Stimulated activated naive B cell treated with anti-CD40 and anti-IgM and Interleukin-4, amounts not matched to agents 10 μg/mL and 1 μg/mL and 100 μg/mL, for 72 hours (primary cell): ENCODE measurements at regions not wholly inside any gene's neighbourhood (a gene's known extent, or its start where the extent isn't known, plus 50 kb on each side); places are given as distances from the start of the nearest gene placed in this dataset.

ENCODE experiments used
- ATAC-seq, 2 donors: fragments of 150-1000 bp; cut with Tn5 transposase; replicated peaks; 2 replicates each; pipeline ENCODE4 v1.10.0; 2021; ENCODE audit warnings: moderate library complexity in 1 of 2
- DNase-seq: peaks from one replicate; pipeline ENCODE4 v3.0.0; 2021
- H3K27ac Mint-ChIP-seq: one replicate; pipeline ENCODE4 v1.8.0; 2022; ENCODE audit warnings: mild to moderate bottlenecking, mixed read lengths
- H3K27me3 Mint-ChIP-seq, 2 donors: one replicate each; pipeline ENCODE4 v1.8.0; 2022; ENCODE audit warnings: mixed read lengths in 2 of 2
- H3K36me3 Mint-ChIP-seq, 2 donors: one replicate each; pipeline ENCODE4 v1.8.0; 2022; ENCODE audit warnings: mixed read lengths in 2 of 2, mild to moderate bottlenecking in 1 of 2
- H3K4me1 Mint-ChIP-seq, 2 donors: one replicate each; pipeline ENCODE4 v1.8.0; 2022; ENCODE audit warnings: mixed read lengths in 2 of 2, mild to moderate bottlenecking in 1 of 2
- H3K4me3 Mint-ChIP-seq, 2 donors: one replicate each; pipeline ENCODE4 v1.8.0; 2022; ENCODE audit warnings: mild to moderate bottlenecking in 2 of 2, mixed read lengths in 2 of 2, moderate library complexity in 1 of 2
- H3K9me3 Mint-ChIP-seq, 2 donors: one replicate each; pipeline ENCODE4 v1.8.0; 2022; ENCODE audit warnings: mixed read lengths in 2 of 2, mild to moderate bottlenecking in 1 of 2

DNA sequence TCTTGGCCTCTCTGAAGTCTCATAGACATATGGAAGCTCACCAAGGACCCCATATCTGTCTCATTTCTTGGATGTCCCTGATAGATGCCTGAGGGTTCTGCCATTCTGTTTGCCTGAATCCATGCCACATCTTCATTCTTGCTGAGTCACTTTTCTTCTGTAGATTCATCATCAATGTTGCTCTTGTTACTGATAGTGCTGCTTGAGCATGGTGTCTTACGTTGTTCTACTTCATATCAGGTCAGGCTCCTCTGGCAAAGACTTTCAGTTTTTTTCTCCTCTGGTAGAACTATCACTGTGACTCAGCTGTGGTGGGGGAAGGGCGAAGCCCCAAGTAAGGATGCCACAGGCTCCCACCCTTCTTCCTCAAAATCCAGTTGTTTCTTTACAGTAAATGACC is 885.2 kb downstream of the DCDC2C start:
- DNase-seq (no peak), ATAC-seq (no peak)
- Mint-ChIP-seq H3K27ac (no peak overlapping the region), H3K27me3 (no peaks in the 10 kb centered on the region), H3K4me3 (no peak overlapping the region), H3K4me1 (no peaks in the 10 kb centered on the region), H3K9me3 (peaks cover 3 to 8% of the 10 kb centered on the region in 2 donors), H3K36me3 (no peaks in the 10 kb centered on the region)

DNA sequence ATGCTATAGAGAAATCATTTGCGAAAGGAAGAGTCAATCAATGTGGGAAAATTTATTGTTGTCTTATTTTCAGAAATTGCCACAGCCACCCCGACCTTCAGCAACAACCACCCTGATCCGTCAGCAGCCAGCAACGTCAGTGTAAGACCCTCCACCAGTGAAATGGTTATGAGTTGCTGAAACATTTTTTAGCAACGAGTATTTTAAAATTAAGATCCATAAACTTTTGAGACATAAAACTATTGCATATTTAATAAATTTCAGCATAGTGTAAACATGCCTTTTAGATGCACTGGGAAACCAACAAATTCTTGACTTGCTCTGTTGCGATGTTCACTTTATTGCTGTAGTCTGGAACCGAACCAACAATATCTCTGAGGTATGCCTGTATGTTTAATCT is 887.9 kb downstream of the DCDC2C start:
- peaks cover 3 to 4% of the 10 kb centered on the region in 2 donors for H3K9me3 Mint-ChIP-seq
- DNase-seq (no peak), ATAC-seq (no peak)
- H3K4me3 Mint-ChIP-seq: no peak overlapping the region
- H3K4me1 Mint-ChIP-seq: no peaks in the 10 kb centered on the region
- no peaks in the 10 kb centered on the region for H3K27me3 Mint-ChIP-seq
- H3K36me3 Mint-ChIP-seq: no peaks in the 10 kb centered on the region
- no peak overlapping the region for H3K27ac Mint-ChIP-seq

DNA sequence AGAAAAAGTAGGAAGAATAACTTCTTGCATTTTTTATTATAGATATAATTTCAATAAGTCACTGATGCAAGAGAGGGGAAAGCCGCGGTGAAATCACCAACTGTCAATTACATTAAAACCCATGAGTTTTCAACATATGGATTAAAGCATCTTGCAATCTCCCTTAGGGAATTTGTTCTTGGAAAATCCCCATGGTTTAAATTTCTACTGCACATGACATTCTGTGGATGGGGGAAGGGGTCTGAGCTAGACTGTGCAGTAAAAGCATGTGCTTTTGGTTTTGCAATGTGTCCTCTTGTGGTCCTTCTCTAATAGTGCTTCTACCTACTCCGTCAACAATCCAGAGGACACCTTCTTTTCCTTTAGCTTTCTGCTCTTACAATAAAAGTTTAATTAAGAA is 894.0 kb downstream of the DCDC2C start:
- DNase-seq (no peak), ATAC-seq (no peak)
- H3K4me1 Mint-ChIP-seq: no peaks in the 10 kb centered on the region
- no peaks in the 10 kb centered on the region for H3K36me3 Mint-ChIP-seq
- no peaks in the 10 kb centered on the region for H3K27me3 Mint-ChIP-seq
- no peak overlapping the region for H3K4me3 Mint-ChIP-seq
- no peak overlapping the region for H3K27ac Mint-ChIP-seq
- no peaks in the 10 kb centered on the region for H3K9me3 Mint-ChIP-seq

DNA sequence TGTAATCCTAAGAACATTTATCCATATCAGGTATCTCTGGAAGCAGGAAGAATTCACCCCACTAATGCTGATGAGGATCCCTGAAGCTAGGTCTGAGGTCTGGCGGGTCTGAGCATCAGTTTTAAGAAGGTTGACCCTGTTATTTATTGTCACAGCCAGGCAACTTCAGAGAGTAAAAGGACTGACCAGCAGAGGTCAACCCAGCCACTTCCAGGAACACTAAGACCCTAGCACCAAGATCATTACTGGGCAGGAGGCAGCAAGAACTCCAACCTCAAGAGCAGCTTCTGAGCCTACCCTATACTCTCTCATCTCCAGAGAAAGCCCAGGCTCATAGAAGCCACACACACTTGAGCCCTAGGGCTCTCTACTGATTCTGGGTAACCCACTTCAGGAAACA is 901.4 kb downstream of the DCDC2C start:
- DNase-seq (no peak), ATAC-seq (no peak)
- H3K36me3 Mint-ChIP-seq: no peaks in the 10 kb centered on the region
- H3K4me3 Mint-ChIP-seq: no peak overlapping the region
- H3K27me3 Mint-ChIP-seq: no peaks in the 10 kb centered on the region
- no peaks in the 10 kb centered on the region for H3K9me3 Mint-ChIP-seq
- H3K27ac Mint-ChIP-seq: no peak overlapping the region
- no peaks in the 10 kb centered on the region for H3K4me1 Mint-ChIP-seq

DNA sequence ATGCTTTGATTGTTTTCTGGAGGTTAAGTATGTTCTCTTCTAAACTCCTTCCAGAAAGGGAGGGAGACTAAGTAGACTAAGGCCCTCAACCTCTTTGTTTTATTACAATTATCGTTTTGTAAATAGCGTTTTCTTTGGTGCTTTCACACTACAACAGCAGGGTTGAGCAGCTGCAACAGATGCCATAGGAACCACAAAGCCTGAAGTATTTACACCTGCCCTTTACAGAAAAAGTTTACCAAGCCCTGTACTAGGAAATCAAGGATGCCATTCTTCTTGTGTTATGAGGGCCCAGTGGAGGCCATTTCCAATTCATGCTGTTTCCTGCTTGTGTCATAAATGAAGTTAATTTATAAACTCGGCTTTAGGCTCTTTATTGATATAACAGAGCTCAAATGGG is 914.8 kb downstream of the DCDC2C start:
- Mint-ChIP-seq H3K4me1 (no peaks in the 10 kb centered on the region), H3K4me3 (no peak overlapping the region), H3K9me3 (peaks cover 4 to 5% of the 10 kb centered on the region in 2 donors), H3K27me3 (no peaks in the 10 kb centered on the region), H3K27ac (no peak overlapping the region), H3K36me3 (no peaks in the 10 kb centered on the region)
- no peak for DNase-seq
- ATAC-seq: no peak

DNA sequence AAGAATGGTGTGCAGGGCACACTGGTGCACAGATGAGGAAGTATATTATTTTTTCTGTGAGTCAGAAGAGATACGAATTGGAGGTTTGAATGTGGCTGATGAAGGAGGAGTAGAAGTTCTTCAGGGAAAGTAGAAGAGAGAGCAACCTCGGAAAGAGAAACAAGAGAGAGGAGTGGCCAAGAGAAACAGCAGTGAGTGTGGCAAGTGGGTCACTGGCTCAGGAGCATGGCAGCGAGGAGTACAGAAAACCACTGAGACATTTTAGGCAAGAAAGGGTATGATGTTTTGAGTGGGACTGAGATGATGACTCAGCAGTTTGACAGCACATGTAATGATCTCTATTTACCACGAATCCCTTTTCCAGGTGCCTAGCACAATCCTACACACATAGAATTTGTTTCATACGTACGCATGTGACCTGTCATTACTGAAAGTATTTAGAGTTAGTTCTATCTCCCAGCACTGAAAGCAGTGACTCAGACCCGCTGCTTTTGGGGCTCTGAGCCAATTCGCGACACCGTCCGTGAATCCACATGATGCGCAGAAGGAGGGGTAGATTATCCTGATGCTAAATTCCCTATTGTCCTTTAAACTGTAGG is 915.4 kb downstream of the DCDC2C start:
- Mint-ChIP-seq H3K4me1 (no peaks in the 10 kb centered on the region), H3K9me3 (peaks cover 4 to 7% of the 10 kb centered on the region in 2 donors), H3K4me3 (no peak overlapping the region), H3K27ac (no peak overlapping the region), H3K27me3 (no peaks in the 10 kb centered on the region), H3K36me3 (no peaks in the 10 kb centered on the region)
- DNase-seq: no peak
- no peak for ATAC-seq

DNA sequence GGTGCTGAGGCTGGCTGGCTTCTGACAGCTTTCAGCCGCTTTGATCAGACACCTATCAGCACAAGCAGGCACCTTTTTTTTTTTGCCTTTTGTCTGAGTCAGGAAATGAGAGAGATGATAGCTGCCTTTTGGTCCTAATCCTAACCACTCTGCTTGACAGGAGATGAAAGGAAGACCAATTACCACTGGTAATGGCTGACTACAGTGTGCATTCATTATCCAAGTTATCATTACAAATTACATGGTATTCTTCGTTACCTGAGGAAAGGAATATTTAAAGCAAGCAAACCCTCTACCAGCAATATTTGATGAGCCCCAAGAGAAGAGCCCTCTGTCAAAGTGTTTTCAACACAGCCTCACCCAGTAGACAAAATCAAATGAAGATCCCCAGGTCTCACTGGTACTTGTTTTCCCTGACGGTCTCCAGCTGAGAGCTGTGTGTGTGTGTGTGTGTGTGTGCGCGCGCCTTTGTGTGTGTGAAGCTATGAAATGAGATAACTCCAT is 925.7 kb downstream of the DCDC2C start:
- ATAC-seq (no peak), DNase-seq (no peak)
- H3K27ac Mint-ChIP-seq: no peak overlapping the region
- H3K4me3 Mint-ChIP-seq: no peak overlapping the region
- no peaks in the 10 kb centered on the region for H3K4me1 Mint-ChIP-seq
- H3K27me3 Mint-ChIP-seq: no peaks in the 10 kb centered on the region
- H3K36me3 Mint-ChIP-seq: no peaks in the 10 kb centered on the region
- peaks cover 0 to 6% of the 10 kb centered on the region in 2 donors for H3K9me3 Mint-ChIP-seq

DNA sequence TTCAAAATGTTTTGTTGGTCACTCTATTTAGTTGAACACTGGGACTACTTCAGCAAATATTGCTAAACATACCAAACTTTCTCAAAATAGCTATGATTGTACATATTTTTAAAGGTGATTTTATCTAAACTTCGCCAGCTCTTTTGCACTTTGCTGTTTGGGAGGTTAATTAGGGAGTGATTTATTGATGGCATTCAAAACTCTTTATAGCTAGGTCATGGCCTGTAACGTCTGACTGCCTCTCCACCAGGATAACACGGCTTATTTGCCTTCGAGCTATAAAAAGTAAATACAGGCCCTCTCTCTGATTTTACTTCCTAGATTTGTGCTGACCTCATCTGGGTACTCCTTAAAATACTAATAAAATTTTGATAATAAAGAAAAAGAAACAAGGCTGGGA is 931.9 kb downstream of the DCDC2C start:
- ATAC-seq: no peak

DNA sequence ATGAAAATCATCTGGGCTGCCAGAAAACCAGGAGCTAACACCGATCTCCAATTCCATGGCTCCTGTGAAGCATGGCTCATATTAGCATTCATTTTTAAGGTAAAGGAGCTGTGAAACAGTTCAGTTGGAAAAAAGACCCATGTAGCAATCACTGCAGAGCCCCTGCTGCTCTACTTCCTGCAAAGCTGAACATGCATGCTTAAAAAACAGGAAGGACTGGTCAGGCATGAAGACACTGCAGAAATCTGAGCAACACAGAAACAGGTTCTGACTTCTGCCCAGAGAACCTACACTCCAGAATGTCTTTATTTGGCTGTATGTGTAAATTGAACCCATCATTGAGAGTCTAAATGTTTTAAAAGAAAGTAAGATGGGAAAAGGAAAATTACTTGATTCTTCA is 950.6 kb downstream of the DCDC2C start:
- Mint-ChIP-seq H3K9me3 (peaks cover 3 to 6% of the 10 kb centered on the region in 2 donors), H3K36me3 (no peaks in the 10 kb centered on the region), H3K4me3 (no peak overlapping the region), H3K27ac (no peak overlapping the region), H3K4me1 (no peaks in the 10 kb centered on the region), H3K27me3 (no peaks in the 10 kb centered on the region)
- ATAC-seq (no peak), DNase-seq (no peak)

More for the DNA sequence above, 931.9 kb downstream of the DCDC2C start:
- no peak for DNase-seq
- H3K27me3 Mint-ChIP-seq: no peaks in the 10 kb centered on the region
- H3K9me3 Mint-ChIP-seq: peaks cover 0 to 8% of the 10 kb centered on the region in 2 donors
- no peaks in the 10 kb centered on the region for H3K4me1 Mint-ChIP-seq
- no peak overlapping the region for H3K27ac Mint-ChIP-seq
- H3K36me3 Mint-ChIP-seq: no peaks in the 10 kb centered on the region
- no peak overlapping the region for H3K4me3 Mint-ChIP-seq

DNA sequence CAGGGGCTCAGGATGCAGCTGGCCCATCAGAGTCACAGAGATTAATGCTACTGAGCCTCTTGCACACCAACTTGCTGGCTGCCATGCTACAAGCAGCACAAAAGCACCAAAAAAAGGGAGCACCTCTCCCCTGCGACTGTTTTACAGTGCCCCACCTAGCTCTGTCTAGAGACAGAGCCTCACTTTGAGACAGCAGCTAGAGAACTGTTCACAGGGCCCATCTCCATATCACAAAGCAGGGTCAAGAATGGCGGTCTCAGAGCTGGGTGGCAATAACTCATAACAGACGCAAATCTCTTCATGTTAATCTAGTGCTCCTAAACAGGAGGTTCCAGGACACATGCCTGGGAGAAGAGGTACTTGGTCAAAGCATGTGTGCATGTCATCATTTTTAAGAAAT is 953.0 kb downstream of the DCDC2C start:
- Mint-ChIP-seq H3K27me3 (no peaks in the 10 kb centered on the region), H3K4me1 (no peaks in the 10 kb centered on the region), H3K9me3 (peaks cover 3 to 6% of the 10 kb centered on the region in 2 donors), H3K4me3 (no peak overlapping the region), H3K36me3 (no peaks in the 10 kb centered on the region), H3K27ac (no peak overlapping the region)
- DNase-seq: no peak
- no peak for ATAC-seq

DNA sequence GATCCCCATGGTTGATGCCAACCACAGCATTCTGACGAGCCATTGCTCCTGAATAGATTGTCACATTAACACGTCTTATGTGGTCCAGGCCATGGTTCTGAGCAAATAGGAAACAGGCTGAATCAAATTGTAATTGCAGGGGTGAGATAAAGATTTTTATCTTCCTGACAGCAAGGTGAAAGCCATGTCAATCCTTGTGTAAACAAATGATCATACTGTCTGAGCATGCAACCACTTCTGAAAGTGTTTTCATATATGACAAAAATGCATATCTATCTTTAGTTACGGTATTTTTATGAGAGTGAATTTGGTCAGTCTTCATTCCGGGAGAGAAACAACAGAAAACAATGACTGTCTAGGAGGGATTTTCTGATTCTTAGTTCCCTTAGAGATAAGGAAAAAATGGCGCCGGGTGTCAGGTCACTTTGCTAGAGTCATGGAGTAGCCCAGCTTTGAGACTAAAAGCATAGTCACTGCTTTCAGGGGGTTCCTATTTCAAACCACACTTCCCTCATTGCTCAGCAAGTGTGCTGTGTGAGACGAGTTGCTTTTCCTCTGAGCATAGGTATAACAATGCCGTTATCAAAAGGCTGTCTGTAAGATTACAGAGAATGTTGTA is 958.9 kb downstream of the DCDC2C start:
- no peaks in the 10 kb centered on the region for H3K36me3 Mint-ChIP-seq
- peaks cover 6 to 7% of the 10 kb centered on the region in 2 donors for H3K9me3 Mint-ChIP-seq
- H3K27me3 Mint-ChIP-seq: no peaks in the 10 kb centered on the region
- no peak for DNase-seq
- H3K4me3 Mint-ChIP-seq: no peak overlapping the region
- H3K27ac Mint-ChIP-seq: no peak overlapping the region
- ATAC-seq: no peak
- no peaks in the 10 kb centered on the region for H3K4me1 Mint-ChIP-seq

DNA sequence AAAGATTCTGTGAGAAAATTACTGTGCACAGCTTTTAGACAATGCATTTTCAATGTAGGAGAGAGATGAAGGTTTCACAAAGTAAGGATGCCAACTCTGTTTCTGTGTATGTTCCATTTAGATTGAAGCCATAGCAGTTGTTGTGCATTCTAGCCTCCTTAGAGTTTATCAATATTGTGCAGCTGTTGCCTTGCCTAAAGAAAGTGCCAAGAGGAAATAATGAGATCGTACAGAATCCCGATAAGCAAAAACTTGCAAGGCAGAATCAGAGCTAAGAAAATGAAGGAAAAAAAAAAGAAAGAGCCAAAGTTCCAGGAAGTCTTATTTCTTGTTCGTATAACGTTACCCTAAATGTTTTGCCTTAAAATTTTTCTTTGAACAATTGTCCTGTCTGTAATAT is 965.0 kb downstream of the DCDC2C start:
- ATAC-seq: no peak
- H3K9me3 Mint-ChIP-seq: peaks cover 3 to 5% of the 10 kb centered on the region in 2 donors
- H3K27me3 Mint-ChIP-seq: no peaks in the 10 kb centered on the region
- no peak overlapping the region for H3K27ac Mint-ChIP-seq
- peaks cover 0 to 3% of the 10 kb centered on the region in 2 donors for H3K4me1 Mint-ChIP-seq
- no peak for DNase-seq
- no peaks in the 10 kb centered on the region for H3K36me3 Mint-ChIP-seq
- no peak overlapping the region for H3K4me3 Mint-ChIP-seq

DNA sequence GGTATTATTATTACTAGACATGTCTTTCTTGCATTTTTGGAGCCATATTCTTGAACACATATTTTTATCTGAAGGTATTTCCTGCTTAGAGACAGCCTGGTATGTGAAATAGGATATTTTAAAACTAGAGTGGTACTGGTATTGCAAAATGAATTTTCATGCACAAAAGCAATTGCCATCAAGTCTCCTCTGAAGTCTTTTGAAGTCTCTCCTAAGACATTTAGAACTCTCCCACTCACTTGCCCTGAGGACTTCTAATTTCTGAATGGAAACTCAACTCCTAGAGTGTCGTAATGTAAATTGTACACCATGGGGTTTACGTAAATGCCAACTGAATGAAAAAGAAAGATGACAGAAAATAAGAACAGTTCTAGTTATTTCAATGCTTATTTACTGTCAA is 967.0 kb downstream of the DCDC2C start:
- no peak overlapping the region for H3K4me3 Mint-ChIP-seq
- no peaks in the 10 kb centered on the region for H3K27me3 Mint-ChIP-seq
- no peaks in the 10 kb centered on the region for H3K36me3 Mint-ChIP-seq

DNA sequence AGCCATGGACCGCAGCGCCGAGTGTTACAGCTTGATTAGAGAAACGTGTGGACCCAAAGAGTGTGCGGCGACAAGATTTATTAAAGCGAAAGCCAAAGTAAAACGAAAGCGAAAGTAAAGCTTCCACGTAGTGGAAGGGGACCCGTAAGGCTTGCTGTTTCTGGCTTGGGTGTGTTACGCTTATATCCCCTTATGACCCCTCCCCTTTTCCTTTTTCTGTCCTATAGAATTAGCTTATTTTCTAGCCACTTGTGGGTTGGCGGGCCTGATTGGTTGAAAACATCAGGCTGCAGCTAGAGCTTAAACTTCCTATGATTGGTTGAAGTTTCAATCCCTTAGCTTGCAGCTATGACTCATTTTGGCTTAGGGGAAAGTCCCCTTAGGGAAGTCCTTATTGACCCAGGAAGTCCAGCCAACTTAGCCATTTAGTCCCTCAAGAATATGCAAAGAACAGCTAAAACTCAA is 969.7 kb downstream of the DCDC2C start:
- no peak for ATAC-seq
- Mint-ChIP-seq H3K4me3 (peak overlapping the region in 1 of 2 donors; percentile 52), H3K27ac (no peak overlapping the region), H3K36me3 (no peaks in the 10 kb centered on the region), H3K9me3 (peaks cover 0 to 5% of the 10 kb centered on the region in 2 donors), H3K27me3 (no peaks in the 10 kb centered on the region), H3K4me1 (peaks cover 4% of the 10 kb centered on the region in 2 donors)
- DNase-seq: no peak

More for the DNA sequence above, 967.0 kb downstream of the DCDC2C start:
- no peak for DNase-seq
- Mint-ChIP-seq H3K27ac (no peak overlapping the region), H3K4me1 (peaks cover 4% of the 10 kb centered on the region in 2 donors), H3K9me3 (peaks cover 3 to 6% of the 10 kb centered on the region in 2 donors)
- no peak for ATAC-seq

DNA sequence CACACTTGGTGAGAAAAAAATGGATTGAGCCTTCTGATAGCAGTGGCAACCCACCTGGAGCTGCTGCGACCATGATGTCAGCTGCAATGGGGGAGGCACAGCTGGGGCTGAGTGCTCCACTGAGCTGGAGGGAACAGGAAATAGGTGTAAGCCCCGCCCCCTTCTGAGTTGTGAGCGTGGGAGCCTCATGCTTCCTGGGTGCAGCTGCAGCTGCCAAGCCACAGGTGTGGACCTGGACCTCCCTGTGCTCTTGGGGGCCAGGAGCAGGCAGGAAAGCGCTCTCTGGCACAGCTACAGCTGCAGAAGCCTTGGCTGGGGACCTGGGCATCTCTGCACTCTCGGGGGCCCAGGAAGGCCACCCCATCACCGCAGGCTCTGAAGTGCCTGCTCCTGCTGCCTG is 970.6 kb downstream of the DCDC2C start:
- DNase-seq: no peak
- no peaks in the 10 kb centered on the region for H3K27me3 Mint-ChIP-seq
- no peak overlapping the region for H3K4me3 Mint-ChIP-seq
- no peak overlapping the region for H3K27ac Mint-ChIP-seq
- peaks cover 4% of the 10 kb centered on the region in 2 donors for H3K4me1 Mint-ChIP-seq
- no peaks in the 10 kb centered on the region for H3K36me3 Mint-ChIP-seq
- H3K9me3 Mint-ChIP-seq: peaks cover under 1 to 3% of the 10 kb centered on the region in 2 donors
- ATAC-seq: peak in 1 of 2 donors; percentile 43
